ENCODE measurements at regions not wholly inside any gene's neighbourhood (a gene's known extent, or its start where the extent isn't known, plus 50 kb on each side); places are given as distances from the start of the nearest gene placed in this dataset.

DNA sequence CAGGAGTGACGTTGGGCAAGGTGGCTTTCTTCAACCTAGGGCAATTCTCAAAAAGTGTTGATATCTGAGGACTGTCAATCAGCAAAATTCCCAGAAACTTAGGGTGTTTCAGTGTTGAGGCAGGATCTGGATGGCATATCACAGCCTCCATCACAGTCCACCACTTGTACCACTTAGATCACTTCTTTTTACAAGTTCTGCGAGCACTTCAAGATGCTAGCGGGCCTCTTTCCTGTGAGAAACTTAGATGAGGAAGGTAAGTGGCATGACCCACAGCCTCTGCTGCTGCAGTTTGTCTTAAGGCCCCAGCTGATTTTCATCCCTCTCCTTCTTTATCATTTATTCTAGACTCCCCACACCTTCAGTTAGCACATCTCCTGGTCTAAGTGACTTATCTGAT is 295.4 kb upstream of the ZNF521 start:
- no peak for DNase-seq (ENCODE audit: low spot score)
- intact Hi-C loops (cut with micrococcal nuclease): no loop called here

DNA sequence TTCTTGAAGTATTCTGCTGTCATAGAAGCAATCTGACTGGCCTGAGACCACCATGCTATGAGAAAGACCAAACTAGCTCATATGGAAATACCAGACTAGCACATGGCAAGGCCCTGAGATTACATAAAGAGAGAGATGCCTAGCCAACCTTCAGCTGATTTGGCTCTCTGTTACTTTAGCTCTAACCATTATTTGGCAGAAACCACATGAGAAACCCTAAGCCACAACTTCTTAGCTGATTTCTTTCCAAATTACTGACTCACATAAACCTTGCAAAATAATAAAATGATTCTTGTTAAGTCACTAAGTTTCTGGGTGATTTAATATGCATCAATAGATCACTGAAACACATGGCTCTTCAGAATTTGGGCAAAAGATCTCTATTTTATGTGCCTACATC is 295.0 kb upstream of the ZNF521 start:
- intact Hi-C loops (cut with micrococcal nuclease): no loop called here
- Mint-ChIP-seq H3K9me3 (no peaks in the 10 kb centered on the region), H3K4me1 (ENCODE audit: low read depth) (no peaks in the 10 kb centered on the region), H3K27ac (no peak overlapping the region), H3K4me3 (ENCODE audit: low read depth) (no peak overlapping the region), H3K36me3 (ENCODE audit: low read depth) (no peaks in the 10 kb centered on the region), H3K27me3 (ENCODE audit: low read depth) (no peaks in the 10 kb centered on the region)
- DNase-seq (ENCODE audit: low spot score): no peak

More for the DNA sequence above, 295.4 kb upstream of the ZNF521 start:
- H3K27me3 Mint-ChIP-seq (ENCODE audit: low read depth): no peaks in the 10 kb centered on the region
- no peaks in the 10 kb centered on the region for H3K36me3 Mint-ChIP-seq (ENCODE audit: low read depth)
- no peaks in the 10 kb centered on the region for H3K4me1 Mint-ChIP-seq (ENCODE audit: low read depth)
- no peak overlapping the region for H3K4me3 Mint-ChIP-seq (ENCODE audit: low read depth)
- no peaks in the 10 kb centered on the region for H3K9me3 Mint-ChIP-seq
- H3K27ac Mint-ChIP-seq: no peak overlapping the region

DNA sequence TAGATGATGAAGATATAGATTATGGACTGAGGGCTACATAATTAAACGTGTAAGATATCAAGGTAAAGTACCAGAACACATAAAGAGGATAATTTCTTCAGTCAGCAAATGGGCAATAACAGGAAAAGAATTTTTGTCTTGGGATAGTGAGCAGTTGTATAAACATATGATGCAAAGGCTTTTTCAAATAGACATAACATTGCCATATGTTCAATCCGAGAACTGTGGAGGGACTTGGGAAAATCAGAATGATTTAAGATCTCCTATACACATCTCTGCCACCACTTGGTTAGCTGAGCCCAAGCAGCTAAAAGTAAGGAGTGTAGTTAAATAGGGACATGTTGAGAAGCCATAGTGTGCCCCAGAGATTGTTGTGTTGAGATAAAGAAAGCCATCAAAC is 287.6 kb upstream of the ZNF521 start:
- H3K9me3 Mint-ChIP-seq: no peaks in the 10 kb centered on the region
- H3K27ac Mint-ChIP-seq: no peak overlapping the region
- intact Hi-C loops (cut with micrococcal nuclease): no loop called here
- H3K36me3 Mint-ChIP-seq (ENCODE audit: low read depth): no peaks in the 10 kb centered on the region
- no peak overlapping the region for H3K4me3 Mint-ChIP-seq (ENCODE audit: low read depth)
- DNase-seq (ENCODE audit: low spot score): no peak
- H3K4me1 Mint-ChIP-seq (ENCODE audit: low read depth): no peaks in the 10 kb centered on the region
- no peaks in the 10 kb centered on the region for H3K27me3 Mint-ChIP-seq (ENCODE audit: low read depth)

DNA sequence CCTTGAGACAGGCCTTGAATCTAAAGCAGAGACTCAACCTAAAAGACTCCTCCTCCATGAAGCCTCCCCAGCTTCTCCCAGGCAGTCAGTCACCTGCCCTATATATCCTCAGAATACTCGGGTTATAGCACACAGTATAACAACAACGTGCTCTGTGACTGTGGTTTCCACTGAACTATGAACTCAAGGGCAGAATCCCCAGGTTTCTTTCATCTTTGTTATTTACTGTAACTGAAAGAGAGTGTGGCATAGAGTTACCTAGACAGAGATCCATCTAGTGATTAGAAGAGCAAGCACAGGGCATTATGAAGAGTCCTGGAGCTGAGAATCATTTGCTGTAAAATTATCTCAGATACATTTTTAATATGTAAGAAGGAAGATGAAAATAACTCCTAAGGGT is 281.6 kb upstream of the ZNF521 start:
- Mint-ChIP-seq H3K27ac (no peak overlapping the region), H3K4me3 (ENCODE audit: low read depth) (no peak overlapping the region), H3K27me3 (ENCODE audit: low read depth) (no peaks in the 10 kb centered on the region), H3K4me1 (ENCODE audit: low read depth) (no peaks in the 10 kb centered on the region), H3K36me3 (ENCODE audit: low read depth) (no peaks in the 10 kb centered on the region), H3K9me3 (peaks cover 6% of the 10 kb centered on the region)
- DNase-seq (ENCODE audit: low spot score): no peak
- intact Hi-C loops (cut with micrococcal nuclease): no loop called here

DNA sequence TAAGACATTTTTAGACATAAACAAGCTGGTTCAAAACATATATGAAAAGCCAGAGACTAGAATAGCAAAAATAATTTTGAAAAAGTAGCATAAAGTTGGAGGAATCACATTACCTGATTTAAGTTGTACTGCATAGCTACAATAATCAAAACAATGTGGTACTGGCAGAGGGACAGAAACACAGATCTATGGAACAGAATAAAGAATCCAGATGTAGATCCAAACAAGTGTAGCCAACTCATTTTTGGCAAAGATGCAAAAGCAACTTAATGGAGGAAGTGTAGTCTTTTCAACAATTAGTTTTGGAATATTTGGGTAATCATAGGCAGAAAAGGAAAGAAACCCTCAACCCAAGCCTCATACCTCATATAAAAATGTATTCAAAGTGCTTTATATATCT is 278.7 kb upstream of the ZNF521 start:
- Mint-ChIP-seq H3K27me3 (ENCODE audit: low read depth) (no peaks in the 10 kb centered on the region), H3K4me3 (ENCODE audit: low read depth) (no peak overlapping the region), H3K9me3 (peaks cover 31% of the 10 kb centered on the region), H3K4me1 (ENCODE audit: low read depth) (no peaks in the 10 kb centered on the region), H3K27ac (no peak overlapping the region), H3K36me3 (ENCODE audit: low read depth) (no peaks in the 10 kb centered on the region)
- no peak for DNase-seq (ENCODE audit: low spot score)
- intact Hi-C loops (cut with micrococcal nuclease): no loop called here

DNA sequence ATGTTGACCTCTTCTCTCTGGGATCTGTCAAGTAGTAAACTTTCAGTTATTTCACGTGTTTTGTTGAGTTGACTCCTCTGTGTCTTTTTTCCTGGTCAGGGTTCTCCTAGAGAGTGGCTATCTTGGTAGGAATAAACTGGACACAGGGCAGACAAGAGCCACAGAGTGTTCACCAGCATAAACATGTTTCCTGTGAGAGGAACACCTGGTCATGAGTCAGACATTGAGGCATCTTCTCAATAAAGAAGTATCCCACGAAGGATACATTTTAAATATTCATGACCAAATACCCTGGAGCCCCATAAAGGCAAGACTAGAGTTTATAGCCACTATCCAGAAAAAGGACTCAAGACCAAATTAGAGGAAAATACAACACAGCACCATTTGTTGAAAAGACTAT is 269.7 kb upstream of the ZNF521 start:
- H3K36me3 Mint-ChIP-seq (ENCODE audit: low read depth): no peaks in the 10 kb centered on the region
- peaks cover 15% of the 10 kb centered on the region for H3K9me3 Mint-ChIP-seq
- no peaks in the 10 kb centered on the region for H3K4me1 Mint-ChIP-seq (ENCODE audit: low read depth)
- H3K27ac Mint-ChIP-seq: no peak overlapping the region
- H3K27me3 Mint-ChIP-seq (ENCODE audit: low read depth): no peaks in the 10 kb centered on the region
- H3K4me3 Mint-ChIP-seq (ENCODE audit: low read depth): no peak overlapping the region
- intact Hi-C loops (cut with micrococcal nuclease): no loop called here
- DNase-seq (ENCODE audit: low spot score): no peak

DNA sequence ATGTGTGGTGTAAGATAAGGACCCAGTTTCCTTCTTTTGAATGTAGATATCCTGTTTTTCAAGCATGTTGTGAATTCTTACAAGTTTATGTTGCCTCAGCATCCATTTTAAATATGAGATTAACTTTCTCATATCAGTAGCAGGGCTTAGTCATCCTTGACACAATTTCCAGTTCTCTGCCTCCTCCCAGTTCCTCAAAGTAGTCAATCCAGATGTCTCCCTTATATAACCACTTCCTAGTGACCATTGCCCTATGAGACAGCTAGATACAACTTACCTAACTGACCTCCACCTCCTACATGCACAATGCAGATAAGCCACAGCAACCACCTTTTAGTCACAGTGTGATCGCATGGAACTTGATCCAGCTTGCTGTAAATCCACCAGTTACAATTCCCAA is 269.2 kb upstream of the ZNF521 start:
- no peak overlapping the region for H3K4me3 Mint-ChIP-seq (ENCODE audit: low read depth)
- H3K9me3 Mint-ChIP-seq: peaks cover 11% of the 10 kb centered on the region
- no peak overlapping the region for H3K27ac Mint-ChIP-seq
- DNase-seq (ENCODE audit: low spot score): no peak
- H3K36me3 Mint-ChIP-seq (ENCODE audit: low read depth): no peaks in the 10 kb centered on the region
- H3K4me1 Mint-ChIP-seq (ENCODE audit: low read depth): no peaks in the 10 kb centered on the region
- H3K27me3 Mint-ChIP-seq (ENCODE audit: low read depth): no peaks in the 10 kb centered on the region
- intact Hi-C loops (cut with micrococcal nuclease): no loop called here

DNA sequence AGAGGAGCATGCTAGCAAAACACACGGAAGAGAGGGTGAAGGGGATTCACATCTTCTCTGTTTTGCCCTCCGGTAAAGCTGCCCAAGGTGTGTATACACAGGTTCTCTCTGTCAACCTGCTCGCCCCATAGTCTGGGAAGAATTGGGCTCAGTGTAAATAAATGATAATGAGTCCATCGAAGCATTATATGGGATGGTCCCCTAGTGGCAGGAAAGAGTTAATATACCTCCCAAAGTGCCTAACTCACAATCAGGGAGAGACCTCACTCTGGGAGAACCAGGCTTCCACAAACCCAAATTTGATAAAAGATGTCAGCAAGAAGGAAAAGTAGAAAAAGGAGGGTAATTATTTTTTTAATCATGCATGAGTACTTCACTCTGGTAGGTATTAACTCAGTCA is 262.2 kb upstream of the ZNF521 start:
- Mint-ChIP-seq H3K27ac (no peak overlapping the region), H3K9me3 (no peaks in the 10 kb centered on the region), H3K27me3 (ENCODE audit: low read depth) (no peaks in the 10 kb centered on the region), H3K36me3 (ENCODE audit: low read depth) (no peaks in the 10 kb centered on the region), H3K4me1 (ENCODE audit: low read depth) (no peaks in the 10 kb centered on the region), H3K4me3 (ENCODE audit: low read depth) (no peak overlapping the region)
- DNase-seq (ENCODE audit: low spot score): no peak
- intact Hi-C loops (cut with micrococcal nuclease): no loop called here

DNA sequence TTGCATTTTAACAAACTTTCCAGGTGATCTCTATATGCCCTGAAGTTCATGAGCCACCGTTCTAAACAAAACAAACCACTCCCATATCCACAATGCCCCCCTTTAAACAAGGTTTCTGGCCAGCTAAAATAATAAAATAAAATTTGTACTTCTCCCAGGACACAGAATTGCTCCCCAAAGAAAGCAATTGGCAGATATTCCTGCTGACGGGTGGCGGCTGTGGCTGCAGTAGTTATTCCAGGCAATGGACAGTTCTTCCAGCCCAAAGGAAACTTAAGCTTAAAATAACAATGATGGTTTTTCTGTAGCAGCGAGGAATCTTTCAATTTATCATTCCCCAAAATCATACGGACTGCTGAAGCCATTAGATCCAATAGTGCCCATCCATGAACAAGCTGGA is 260.5 kb upstream of the ZNF521 start:
- intact Hi-C loops (cut with micrococcal nuclease): no loop called here
- no peaks in the 10 kb centered on the region for H3K36me3 Mint-ChIP-seq (ENCODE audit: low read depth)
- no peaks in the 10 kb centered on the region for H3K4me1 Mint-ChIP-seq (ENCODE audit: low read depth)
- DNase-seq (ENCODE audit: low spot score): no peak
- no peak overlapping the region for H3K27ac Mint-ChIP-seq
- H3K27me3 Mint-ChIP-seq (ENCODE audit: low read depth): no peaks in the 10 kb centered on the region
- no peaks in the 10 kb centered on the region for H3K9me3 Mint-ChIP-seq
- H3K4me3 Mint-ChIP-seq (ENCODE audit: low read depth): no peak overlapping the region

DNA sequence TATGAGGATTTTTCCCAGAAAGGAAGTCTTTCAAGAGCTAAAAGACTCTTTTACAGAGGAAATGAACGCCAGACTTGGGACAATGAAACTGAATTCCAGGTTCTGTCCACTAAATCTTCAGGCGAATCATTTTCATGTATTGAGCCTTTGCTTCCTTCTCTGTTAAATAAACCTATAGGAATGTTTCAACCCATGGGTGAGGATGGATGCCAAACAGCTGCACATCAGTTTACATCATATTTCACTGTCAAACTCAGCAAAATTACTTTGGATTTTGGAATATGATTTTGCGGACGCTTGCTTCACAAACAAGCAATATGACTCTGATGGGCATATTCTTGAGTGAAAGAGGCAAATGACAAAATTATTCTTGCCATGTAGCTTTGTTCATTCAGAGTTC is 256.1 kb upstream of the ZNF521 start:
- Mint-ChIP-seq H3K4me1 (ENCODE audit: low read depth) (no peaks in the 10 kb centered on the region), H3K4me3 (ENCODE audit: low read depth) (no peak overlapping the region), H3K36me3 (ENCODE audit: low read depth) (no peaks in the 10 kb centered on the region), H3K9me3 (peaks cover 4% of the 10 kb centered on the region), H3K27me3 (ENCODE audit: low read depth) (no peaks in the 10 kb centered on the region), H3K27ac (no peak overlapping the region)
- intact Hi-C loops (cut with micrococcal nuclease): no loop called here
- no peak for DNase-seq (ENCODE audit: low spot score)

DNA sequence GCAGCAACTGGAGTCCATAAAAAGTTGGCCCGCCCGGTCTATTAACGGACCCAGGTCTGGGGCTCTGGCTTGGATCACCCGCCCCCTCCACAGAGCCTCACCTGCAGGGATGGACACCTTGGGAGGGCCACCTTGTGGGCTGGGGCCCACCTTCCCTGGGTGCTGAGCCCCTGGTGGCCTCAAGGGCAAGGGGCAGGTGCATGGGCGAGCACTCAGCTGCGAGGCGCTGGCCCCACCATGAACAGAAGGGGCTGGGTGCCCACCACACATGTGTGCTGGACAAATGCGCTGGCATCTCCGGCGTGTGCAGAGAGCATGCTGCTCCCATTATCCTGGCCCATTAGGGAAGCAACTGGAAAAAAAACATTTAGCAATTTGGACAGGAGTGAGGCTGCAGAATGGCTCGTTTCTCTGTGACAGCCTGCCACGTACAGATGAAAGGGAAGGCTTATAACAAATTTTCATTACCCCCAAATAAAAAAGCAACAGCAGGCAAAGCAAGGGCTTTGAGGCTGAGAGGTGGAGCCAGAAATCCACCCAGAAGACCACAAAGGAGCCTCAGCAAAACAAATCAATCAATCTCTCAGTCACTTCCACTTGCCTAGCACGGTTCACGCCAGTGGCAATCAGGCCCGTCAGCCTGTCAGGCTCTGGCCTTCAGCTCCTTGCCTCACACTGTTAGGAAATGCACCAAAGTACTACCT is 253.1 kb upstream of the ZNF521 start:
- peaks cover 4% of the 10 kb centered on the region for H3K9me3 Mint-ChIP-seq
- H3K27me3 Mint-ChIP-seq (ENCODE audit: low read depth): no peaks in the 10 kb centered on the region
- no peak overlapping the region for H3K4me3 Mint-ChIP-seq (ENCODE audit: low read depth)
- intact Hi-C loops (cut with micrococcal nuclease): no loop called here
- no peaks in the 10 kb centered on the region for H3K36me3 Mint-ChIP-seq (ENCODE audit: low read depth)
- no peaks in the 10 kb centered on the region for H3K4me1 Mint-ChIP-seq (ENCODE audit: low read depth)
- no peak for DNase-seq (ENCODE audit: low spot score)
- H3K27ac Mint-ChIP-seq: no peak overlapping the region

DNA sequence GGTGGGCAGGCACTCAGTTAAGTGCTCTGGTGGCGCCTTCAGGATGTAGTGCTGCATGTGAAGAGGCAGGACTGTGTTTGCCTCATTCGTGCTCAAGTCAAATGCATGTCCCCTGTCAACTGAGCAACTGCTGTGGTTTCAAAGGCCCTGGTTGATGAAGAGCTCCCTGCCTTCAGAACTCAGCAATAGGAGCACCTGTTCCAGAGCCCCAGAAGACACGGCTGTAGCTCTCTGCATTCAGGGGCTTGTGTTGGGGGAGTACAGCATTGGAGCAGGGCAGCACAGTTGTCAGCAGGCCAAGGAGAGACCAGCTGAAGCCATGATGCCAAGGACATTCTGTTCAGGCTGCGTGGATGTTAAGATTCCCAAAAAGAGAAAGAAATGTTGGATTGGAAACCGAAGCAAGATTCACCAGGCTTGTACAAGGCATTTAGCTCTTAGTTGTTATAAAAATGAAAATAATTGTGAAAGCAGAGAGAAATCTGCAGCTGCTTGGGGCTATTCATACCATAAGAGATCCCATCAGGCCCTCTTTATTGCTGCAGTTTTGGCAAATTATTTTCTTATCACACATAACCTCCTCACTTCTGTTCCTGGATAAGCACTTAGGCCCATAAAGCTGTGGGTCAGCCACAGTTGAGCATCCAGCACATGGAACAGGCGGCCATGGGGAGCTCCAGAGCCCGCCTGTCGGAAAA is 252.4 kb upstream of the ZNF521 start:
- no peak for DNase-seq (ENCODE audit: low spot score)
- Mint-ChIP-seq H3K27me3 (ENCODE audit: low read depth) (no peaks in the 10 kb centered on the region), H3K36me3 (ENCODE audit: low read depth) (no peaks in the 10 kb centered on the region), H3K9me3 (peaks cover 4% of the 10 kb centered on the region), H3K27ac (no peak overlapping the region), H3K4me3 (ENCODE audit: low read depth) (no peak overlapping the region), H3K4me1 (ENCODE audit: low read depth) (no peaks in the 10 kb centered on the region)
- intact Hi-C loops (cut with micrococcal nuclease): no loop called here

DNA sequence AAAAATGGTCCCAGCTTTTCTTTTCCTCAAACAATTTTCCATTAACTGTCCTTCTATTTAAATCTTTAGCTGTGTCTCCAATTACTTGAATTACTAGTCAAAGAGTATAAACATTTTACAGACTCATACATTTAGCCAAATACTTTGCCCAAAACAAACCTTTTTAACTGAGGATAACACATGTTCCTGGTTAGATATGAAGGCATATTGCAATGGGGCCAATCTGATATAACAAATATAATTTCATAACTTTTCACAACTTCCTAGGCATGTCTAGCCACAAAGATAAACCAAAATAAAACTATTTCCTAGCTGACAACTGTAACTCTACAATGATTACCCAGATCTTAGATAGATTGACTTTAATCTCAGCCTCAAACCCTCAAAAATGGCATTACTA is 247.5 kb upstream of the ZNF521 start:
- DNase-seq (ENCODE audit: low spot score): no peak
- H3K4me3 Mint-ChIP-seq (ENCODE audit: low read depth): no peak overlapping the region
- no peak overlapping the region for H3K27ac Mint-ChIP-seq
- H3K27me3 Mint-ChIP-seq (ENCODE audit: low read depth): no peaks in the 10 kb centered on the region
- no peaks in the 10 kb centered on the region for H3K4me1 Mint-ChIP-seq (ENCODE audit: low read depth)
- H3K9me3 Mint-ChIP-seq: no peaks in the 10 kb centered on the region
- H3K36me3 Mint-ChIP-seq (ENCODE audit: low read depth): no peaks in the 10 kb centered on the region
- intact Hi-C loops (cut with micrococcal nuclease): no loop called here

Data from activated T-helper 2 cell treated with anti-CD3 and anti-CD28 coated beads, Interferon-gamma antibody, Interleukin-2, Interleukin-4, amounts not matched to agents 10 μg/mL and 5 μg/mL and 100 μg/mL, durations not matched to agents 14 hours and 24 hours and 36 hours (primary cell).